ENCODE measurements at regions not wholly inside any gene's neighbourhood (a gene's known extent, or its start where the extent isn't known, plus 50 kb on each side); places are given as distances from the start of the nearest gene placed in this dataset.

DNA sequence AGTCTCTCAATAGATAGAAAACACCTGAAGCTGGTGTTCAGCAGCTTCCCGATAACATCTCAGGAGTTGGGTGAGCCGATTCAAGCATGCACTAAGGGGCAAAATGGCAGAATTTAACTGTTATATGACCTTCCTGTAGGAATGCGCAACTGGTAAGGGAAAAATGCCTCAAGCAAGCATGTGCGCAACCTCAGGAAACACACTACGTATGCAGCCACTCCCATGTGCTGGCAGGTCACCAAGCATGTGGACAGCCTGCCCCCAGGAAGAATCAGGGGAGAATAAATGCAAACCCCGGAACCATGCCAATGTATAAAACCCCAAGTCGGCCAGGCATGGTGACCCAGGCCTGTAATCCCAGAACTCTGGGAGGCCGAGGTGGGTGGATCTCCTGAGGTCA, 645.6 kb downstream of the NYAP2 start:
- TF ChIP-seq, protein P1, sequence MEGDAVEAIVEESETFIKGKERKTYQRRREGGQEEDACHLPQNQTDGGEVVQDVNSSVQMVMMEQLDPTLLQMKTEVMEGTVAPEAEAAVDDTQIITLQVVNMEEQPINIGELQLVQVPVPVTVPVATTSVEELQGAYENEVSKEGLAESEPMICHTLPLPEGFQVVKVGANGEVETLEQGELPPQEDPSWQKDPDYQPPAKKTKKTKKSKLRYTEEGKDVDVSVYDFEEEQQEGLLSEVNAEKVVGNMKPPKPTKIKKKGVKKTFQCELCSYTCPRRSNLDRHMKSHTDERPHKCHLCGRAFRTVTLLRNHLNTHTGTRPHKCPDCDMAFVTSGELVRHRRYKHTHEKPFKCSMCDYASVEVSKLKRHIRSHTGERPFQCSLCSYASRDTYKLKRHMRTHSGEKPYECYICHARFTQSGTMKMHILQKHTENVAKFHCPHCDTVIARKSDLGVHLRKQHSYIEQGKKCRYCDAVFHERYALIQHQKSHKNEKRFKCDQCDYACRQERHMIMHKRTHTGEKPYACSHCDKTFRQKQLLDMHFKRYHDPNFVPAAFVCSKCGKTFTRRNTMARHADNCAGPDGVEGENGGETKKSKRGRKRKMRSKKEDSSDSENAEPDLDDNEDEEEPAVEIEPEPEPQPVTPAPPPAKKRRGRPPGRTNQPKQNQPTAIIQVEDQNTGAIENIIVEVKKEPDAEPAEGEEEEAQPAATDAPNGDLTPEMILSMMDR (IDR thresholded peaks at IDR 0.05) = no peak
- Mint-ChIP-seq H3K36me3 (ENCODE audit: unreplicated experiment) (no peaks in the 10 kb centered on the region), H3K9me3 (ENCODE audit: unreplicated experiment) (no peaks in the 10 kb centered on the region), H3K4me1 (ENCODE audit: unreplicated experiment) (peaks cover 11% of the 10 kb centered on the region), H3K4me3 (ENCODE audit: unreplicated experiment) (no peak overlapping the region), H3K27me3 (ENCODE audit: unreplicated experiment) (no peaks in the 10 kb centered on the region), H3K27ac (ENCODE audit: unreplicated experiment) (no peak overlapping the region)
- DNase-seq (ENCODE audit: extremely low spot score, unreplicated experiment) = no peak

DNA sequence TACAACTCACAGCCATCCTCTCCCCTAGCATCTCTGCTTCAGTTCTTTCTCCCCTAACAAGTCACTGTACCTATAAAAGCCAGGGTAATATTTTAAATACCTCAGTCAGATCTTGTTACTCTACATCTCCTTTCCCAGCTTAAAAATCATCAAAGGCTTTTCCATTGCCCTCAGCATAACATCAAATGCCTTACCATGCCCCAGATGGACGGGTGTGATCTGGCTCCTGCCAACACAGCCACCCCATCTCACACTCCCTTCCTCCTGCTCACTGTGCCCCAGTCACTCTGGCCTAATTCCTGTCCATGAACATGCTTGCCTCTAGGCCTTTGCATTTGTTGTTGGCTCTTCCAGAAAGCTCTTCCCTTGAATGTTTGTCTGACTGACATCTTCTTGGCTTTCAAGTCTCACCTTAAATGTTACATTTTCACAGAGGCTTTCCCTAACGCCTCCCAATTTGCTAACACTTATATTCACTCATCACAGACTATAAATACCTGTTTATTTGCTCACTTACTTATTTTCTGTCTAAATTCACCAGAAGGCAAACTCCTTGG, 640.9 kb downstream of the NYAP2 start:
- Mint-ChIP-seq H3K9me3 (ENCODE audit: unreplicated experiment) (peaks cover 11% of the 10 kb centered on the region), H3K36me3 (ENCODE audit: unreplicated experiment) (no peaks in the 10 kb centered on the region), H3K27me3 (ENCODE audit: unreplicated experiment) (no peaks in the 10 kb centered on the region), H3K4me1 (ENCODE audit: unreplicated experiment) (no peaks in the 10 kb centered on the region), H3K27ac (ENCODE audit: unreplicated experiment) (no peak overlapping the region), H3K4me3 (ENCODE audit: unreplicated experiment) (no peak overlapping the region)
- DNase-seq (ENCODE audit: extremely low spot score, unreplicated experiment) = no peak
- TF ChIP-seq, protein P1 (IDR thresholded peaks at IDR 0.05) = no peak

DNA sequence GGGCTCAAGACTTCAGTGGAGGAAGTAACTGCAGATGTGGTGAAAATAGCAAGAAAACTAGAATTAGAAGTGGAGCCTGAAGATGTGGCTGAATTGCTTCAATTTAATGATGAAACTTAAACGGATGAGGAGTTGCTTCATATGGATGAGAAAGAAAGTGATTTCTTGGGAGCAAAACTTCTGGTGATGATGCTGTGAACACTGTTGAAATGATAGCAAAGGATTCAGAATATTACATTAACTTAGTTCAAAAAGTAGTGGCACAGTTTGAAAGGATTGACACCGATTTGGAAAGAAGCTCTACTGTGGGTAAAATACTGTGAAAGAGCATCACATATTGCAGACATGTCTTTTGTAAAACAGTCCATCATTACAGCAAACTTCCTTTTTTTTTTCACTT, 638.0 kb downstream of the NYAP2 start:
- TF ChIP-seq, protein P1 (IDR thresholded peaks at IDR 0.05) = no peak
- Mint-ChIP-seq H3K27ac (ENCODE audit: unreplicated experiment) (no peak overlapping the region), H3K9me3 (ENCODE audit: unreplicated experiment) (peaks cover 11% of the 10 kb centered on the region), H3K27me3 (ENCODE audit: unreplicated experiment) (no peaks in the 10 kb centered on the region), H3K4me1 (ENCODE audit: unreplicated experiment) (peaks cover under 1% of the 10 kb centered on the region), H3K4me3 (ENCODE audit: unreplicated experiment) (no peak overlapping the region), H3K36me3 (ENCODE audit: unreplicated experiment) (no peaks in the 10 kb centered on the region)
- no peak for DNase-seq (ENCODE audit: extremely low spot score, unreplicated experiment)

DNA sequence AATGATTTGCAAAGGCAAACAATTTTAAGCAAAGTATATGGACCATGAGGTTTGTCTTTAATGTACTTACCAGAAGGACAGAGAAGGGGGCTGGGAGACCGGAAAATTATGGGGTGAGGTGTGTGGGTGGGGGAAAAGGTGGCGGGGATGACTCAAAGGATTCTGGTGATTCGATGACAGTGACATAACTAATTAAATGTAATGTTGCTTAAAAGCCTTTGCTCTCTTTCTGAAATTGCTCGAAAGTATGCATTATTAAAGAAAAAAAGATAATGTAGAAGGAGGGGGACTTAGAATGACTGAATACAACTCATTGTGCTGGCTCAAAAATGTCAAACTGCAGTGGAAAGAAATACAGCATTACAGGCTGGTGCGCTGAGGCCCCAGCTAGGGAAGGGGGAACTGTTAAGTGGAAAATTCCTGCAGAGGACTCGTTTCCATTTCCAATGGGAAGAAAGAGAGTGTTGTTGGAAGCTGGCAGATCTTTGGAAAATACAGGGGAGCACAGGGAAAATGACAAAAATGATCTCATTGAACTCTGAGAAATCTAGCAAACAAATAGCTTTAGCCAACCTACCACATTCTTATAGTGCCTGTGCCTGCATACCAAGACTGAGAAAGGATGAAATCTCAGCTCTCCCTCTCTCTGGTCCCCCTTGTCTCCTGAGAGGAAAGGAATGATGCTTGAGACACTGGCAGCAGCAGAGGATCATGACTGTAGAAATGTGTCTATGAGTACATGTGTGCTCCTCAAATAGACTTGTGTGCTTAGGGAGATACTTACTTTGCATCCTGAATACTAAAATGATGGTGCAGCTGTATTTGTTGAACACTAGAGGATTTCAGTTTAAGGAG, 632.4 kb downstream of the NYAP2 start:
- Mint-ChIP-seq H3K9me3 (ENCODE audit: unreplicated experiment) (peaks cover 5% of the 10 kb centered on the region), H3K36me3 (ENCODE audit: unreplicated experiment) (no peaks in the 10 kb centered on the region), H3K27me3 (ENCODE audit: unreplicated experiment) (no peaks in the 10 kb centered on the region), H3K4me3 (ENCODE audit: unreplicated experiment) (peak overlapping the region; percentile 83), H3K27ac (ENCODE audit: unreplicated experiment) (peak overlapping the region; percentile 83), H3K4me1 (ENCODE audit: unreplicated experiment) (peaks cover 25% of the 10 kb centered on the region)
- DNase-seq (ENCODE audit: extremely low spot score, unreplicated experiment) = no peak
- TF ChIP-seq, protein P1 (IDR thresholded peaks at IDR 0.05) = no peak

Measured in osteocyte (in vitro differentiated cells).